Ascending aorta (tissue), 2 donors: ENCODE measurements at regions not wholly inside any gene's neighbourhood (a gene's known extent, or its start where the extent isn't known, plus 50 kb on each side); places are given as distances from the start of the nearest gene placed in this dataset.

ENCODE experiments used
- DNase-seq, 2 donors: peaks; one replicate each; pipeline ENCODE4 v3.0.0-alpha.2; 2019; ENCODE audit warnings: low spot score in 2 of 2
- H3K27ac ChIP-seq, 2 donors: fragments of 200-600 bp; sonication (generic); one replicate each; pipeline ENCODE4 v1.5.1; 2016 to 2017; ENCODE audit warnings: mild to moderate bottlenecking in 1 of 2
- H3K27me3 ChIP-seq: fragments of 200-600 bp; sonication (generic); one replicate; pipeline ENCODE4 v1.5.1; 2017
- H3K36me3 ChIP-seq, 2 donors: fragments of 200-600 bp; sonication (generic); one replicate each; pipeline ENCODE4 v1.5.1; 2016
- H3K4me1 ChIP-seq, 2 donors: fragments of 200-600 bp; sonication (generic); one replicate each; pipeline ENCODE4 v1.5.1; 2016 to 2017; ENCODE audit warnings: mild to moderate bottlenecking in 1 of 2
- H3K4me3 ChIP-seq, 2 donors: fragments of 200-600 bp; sonication (generic); one replicate each; pipeline ENCODE4 v1.5.1; 2016 to 2017; ENCODE audit warnings: mild to moderate bottlenecking in 1 of 2
- H3K9me3 ChIP-seq, 2 donors: fragments of 200-600 bp; sonication (generic); one replicate each; pipeline ENCODE4 v1.5.1; 2016
- intact Hi-C: fragments of 100-400 bp; cut with DNase I; formaldehyde crosslinking; loops from one replicate; pipeline ENCODE4 v1.15.1; 2023
- TF ChIP-seq, protein P1 (sequence below), 3 experiments: fragments of 200-600 bp in 2 of 3; fragments of 450-650 bp in 1 of 3; sonication (generic) in 2 of 3; IDR thresholded peaks; one replicate each; pipeline ENCODE4 v1.5.1; 2016 to 2019; ENCODE audit warnings: antibody characterized with exemption in 3 of 3, mild to moderate bottlenecking in 1 of 3, moderate library complexity in 1 of 3

DNA sequence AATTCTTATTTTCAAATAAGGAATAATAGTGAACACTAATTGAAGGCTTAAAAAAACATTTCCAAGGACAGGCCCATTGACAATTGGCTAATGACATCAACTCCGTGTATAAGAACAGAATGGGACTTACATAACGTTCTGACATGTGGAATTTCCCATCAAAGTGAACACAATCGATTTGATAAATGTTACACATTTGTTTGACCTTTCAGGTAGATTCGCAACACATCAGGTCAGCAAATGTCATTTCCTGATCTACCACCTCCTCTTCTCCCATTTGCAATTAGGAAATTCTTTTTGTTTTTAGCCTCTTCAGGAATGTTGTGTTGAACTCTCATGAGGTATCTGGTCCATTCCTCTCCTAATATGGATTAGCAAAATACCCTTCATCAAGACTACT lies 292.9 kb upstream of the SLC14A2 start:
- Histone ChIP-seq H3K4me1 (peaks cover 4 to 6% of the 10 kb centered on the region in 2 donors), H3K27ac (no peak overlapping the region), H3K9me3 (no peaks in the 10 kb centered on the region), H3K36me3 (no peaks in the 10 kb centered on the region), H3K27me3 (no peaks in the 10 kb centered on the region), H3K4me3 (no peak overlapping the region)
- TF ChIP-seq, protein P1, sequence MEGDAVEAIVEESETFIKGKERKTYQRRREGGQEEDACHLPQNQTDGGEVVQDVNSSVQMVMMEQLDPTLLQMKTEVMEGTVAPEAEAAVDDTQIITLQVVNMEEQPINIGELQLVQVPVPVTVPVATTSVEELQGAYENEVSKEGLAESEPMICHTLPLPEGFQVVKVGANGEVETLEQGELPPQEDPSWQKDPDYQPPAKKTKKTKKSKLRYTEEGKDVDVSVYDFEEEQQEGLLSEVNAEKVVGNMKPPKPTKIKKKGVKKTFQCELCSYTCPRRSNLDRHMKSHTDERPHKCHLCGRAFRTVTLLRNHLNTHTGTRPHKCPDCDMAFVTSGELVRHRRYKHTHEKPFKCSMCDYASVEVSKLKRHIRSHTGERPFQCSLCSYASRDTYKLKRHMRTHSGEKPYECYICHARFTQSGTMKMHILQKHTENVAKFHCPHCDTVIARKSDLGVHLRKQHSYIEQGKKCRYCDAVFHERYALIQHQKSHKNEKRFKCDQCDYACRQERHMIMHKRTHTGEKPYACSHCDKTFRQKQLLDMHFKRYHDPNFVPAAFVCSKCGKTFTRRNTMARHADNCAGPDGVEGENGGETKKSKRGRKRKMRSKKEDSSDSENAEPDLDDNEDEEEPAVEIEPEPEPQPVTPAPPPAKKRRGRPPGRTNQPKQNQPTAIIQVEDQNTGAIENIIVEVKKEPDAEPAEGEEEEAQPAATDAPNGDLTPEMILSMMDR (IDR thresholded peaks at IDR 0.05): no peak
- intact Hi-C loops: loop anchor here (5.0 kb wide), 1 partner anchor 75 kb away; no protein-coding TSS in a partner anchor
- no peak for DNase-seq

DNA sequence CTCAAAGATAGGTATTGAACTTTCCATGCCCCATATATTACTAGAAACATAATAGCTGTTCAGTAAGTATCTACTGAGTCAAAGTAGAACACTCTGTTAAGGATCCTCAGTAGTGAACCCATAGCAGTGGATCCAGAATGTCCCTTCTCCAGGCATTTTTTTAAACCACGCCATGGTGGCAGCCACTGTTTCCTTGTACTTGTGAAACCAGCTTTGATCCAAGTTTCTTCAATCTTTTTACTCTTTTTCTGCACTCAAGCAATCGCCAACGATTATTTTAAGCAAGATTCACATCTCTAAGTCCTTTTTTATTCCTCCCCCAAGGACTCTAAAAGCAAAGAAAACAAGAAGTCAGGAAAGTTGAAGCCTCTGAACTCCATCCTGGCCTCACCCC lies 291.2 kb upstream of the SLC14A2 start:
- Histone ChIP-seq H3K27me3 (no peaks in the 10 kb centered on the region), H3K4me3 (no peak overlapping the region), H3K4me1 (peaks cover 6% of the 10 kb centered on the region in 2 donors), H3K36me3 (no peaks in the 10 kb centered on the region), H3K9me3 (no peaks in the 10 kb centered on the region), H3K27ac (peak overlapping the region; percentile 10 to 23)
- TF ChIP-seq, protein P1 (IDR thresholded peaks at IDR 0.05): no peak
- intact Hi-C loops: loop anchor here (5.0 kb wide), 1 partner anchor 77 kb away; no protein-coding TSS in a partner anchor
- DNase-seq: no peak

DNA sequence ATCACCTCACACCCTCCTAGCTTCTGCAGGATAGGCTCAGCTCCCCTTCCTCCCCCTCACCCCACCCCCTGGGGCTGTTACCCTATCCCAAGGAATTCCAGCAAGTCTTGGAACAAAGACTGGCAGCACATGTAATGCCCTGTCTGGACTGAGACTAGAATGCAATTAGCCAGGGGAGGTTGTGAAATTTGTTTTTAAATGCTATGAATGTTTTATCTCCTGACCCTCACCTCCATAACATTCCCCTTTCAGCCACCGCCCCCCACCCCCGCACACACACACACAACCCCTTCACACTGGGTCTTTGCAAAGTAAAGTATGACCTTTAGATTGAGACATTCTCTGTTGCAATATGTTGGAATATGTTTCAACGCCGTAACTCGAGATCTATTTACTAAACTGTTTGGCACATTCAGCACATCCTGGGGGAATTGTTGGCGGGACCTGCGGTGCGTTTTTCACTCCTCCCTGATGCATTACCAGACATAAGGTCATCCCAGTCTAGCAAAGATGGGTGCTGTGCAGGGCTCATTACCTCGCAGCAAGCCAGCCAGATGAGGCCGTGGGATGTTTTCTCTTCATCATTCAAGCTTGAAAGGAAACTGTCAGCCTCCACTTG lies 290.7 kb upstream of the SLC14A2 start:
- peak in 1 of 2 donors; percentile 83 for DNase-seq
- H3K9me3 ChIP-seq: no peaks in the 10 kb centered on the region
- TF ChIP-seq, protein P1 (IDR thresholded peaks at IDR 0.05): no peak

DNA sequence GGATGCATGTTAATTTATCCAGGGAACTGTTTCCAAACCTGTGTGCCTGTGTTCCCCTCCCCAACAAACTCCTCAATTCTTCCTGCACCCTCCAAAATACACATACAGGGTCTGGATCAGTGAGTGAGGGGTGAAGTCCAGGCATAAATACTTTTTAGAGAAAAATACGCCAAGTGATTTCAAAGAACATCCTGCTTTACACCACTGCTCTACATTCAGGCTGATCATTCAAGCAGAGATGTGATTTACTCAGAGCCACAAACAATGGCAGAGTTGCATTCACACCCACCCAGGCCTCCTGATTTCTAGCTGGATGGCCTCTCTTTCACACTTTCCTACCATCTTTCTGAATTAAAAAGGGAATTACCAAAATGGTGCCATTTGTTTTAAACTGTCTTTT lies 289.5 kb upstream of the SLC14A2 start:
- no peak for DNase-seq
- intact Hi-C loops: loop anchor here (5.0 kb wide), 1 partner anchor 192 kb away; no protein-coding TSS in a partner anchor
- TF ChIP-seq, protein P1 (IDR thresholded peaks at IDR 0.05): no peak
- H3K27ac ChIP-seq: peak overlapping the region in 1 of 2 donors; percentile 23
- no peaks in the 10 kb centered on the region for H3K27me3 ChIP-seq
- H3K4me1 ChIP-seq: peaks cover 6 to 8% of the 10 kb centered on the region in 2 donors
- H3K4me3 ChIP-seq: no peak overlapping the region
- H3K36me3 ChIP-seq: no peaks in the 10 kb centered on the region
- H3K9me3 ChIP-seq: no peaks in the 10 kb centered on the region

More for the DNA sequence above, 290.7 kb upstream of the SLC14A2 start:
- Histone ChIP-seq H3K36me3 (no peaks in the 10 kb centered on the region), H3K27me3 (no peaks in the 10 kb centered on the region), H3K4me1 (peaks cover 6 to 8% of the 10 kb centered on the region in 2 donors), H3K27ac (peak overlapping the region; percentile 10 to 23), H3K4me3 (no peak overlapping the region)
- intact Hi-C loops: loop anchor here (5.0 kb wide), 2 partner anchors 77 to 193 kb away; no protein-coding TSS in a partner anchor

DNA sequence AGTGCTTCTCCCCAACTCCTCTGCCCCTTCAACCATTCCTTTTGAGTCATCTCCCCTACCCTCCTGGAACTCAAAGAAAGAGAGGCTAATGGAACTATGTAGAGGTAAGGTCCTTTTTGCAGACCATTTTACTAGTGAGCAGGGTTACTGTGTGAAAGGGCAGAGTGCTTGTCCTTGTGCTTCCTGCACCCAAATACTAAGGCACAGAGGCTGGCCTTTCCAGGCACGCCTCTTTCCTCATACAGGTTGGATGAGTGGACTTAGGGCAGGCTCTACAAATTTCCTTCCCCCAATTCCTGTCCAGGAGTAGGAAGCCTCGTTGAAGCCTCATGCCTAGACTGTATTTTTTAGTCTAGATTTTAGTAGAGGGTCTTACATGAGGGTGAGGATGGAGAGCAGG lies 288.8 kb upstream of the SLC14A2 start:
- TF ChIP-seq, protein P1 (IDR thresholded peaks at IDR 0.05): no peak
- no peaks in the 10 kb centered on the region for H3K9me3 ChIP-seq
- H3K4me1 ChIP-seq: peaks cover 4 to 5% of the 10 kb centered on the region in 2 donors
- intact Hi-C loops: loop anchor here (5.0 kb wide), 1 partner anchor 191 kb away; no protein-coding TSS in a partner anchor
- H3K27me3 ChIP-seq: no peaks in the 10 kb centered on the region
- H3K36me3 ChIP-seq: no peaks in the 10 kb centered on the region
- no peak overlapping the region for H3K27ac ChIP-seq
- H3K4me3 ChIP-seq: no peak overlapping the region
- DNase-seq: no peak
